NOMO-1 (cell line): ENCODE measurements at regions not wholly inside any gene's neighbourhood (a gene's known extent, or its start where the extent isn't known, plus 50 kb on each side); places are given as distances from the start of the nearest gene placed in this dataset.

Source experiments
- DNase-seq, 2 experiments: peaks; one replicate each; lab custom pipeline; 2025; ENCODE audit not compliant: unreplicated experiment in 2 of 2; lab: John Stamatoyannopoulos, UW

DNA sequence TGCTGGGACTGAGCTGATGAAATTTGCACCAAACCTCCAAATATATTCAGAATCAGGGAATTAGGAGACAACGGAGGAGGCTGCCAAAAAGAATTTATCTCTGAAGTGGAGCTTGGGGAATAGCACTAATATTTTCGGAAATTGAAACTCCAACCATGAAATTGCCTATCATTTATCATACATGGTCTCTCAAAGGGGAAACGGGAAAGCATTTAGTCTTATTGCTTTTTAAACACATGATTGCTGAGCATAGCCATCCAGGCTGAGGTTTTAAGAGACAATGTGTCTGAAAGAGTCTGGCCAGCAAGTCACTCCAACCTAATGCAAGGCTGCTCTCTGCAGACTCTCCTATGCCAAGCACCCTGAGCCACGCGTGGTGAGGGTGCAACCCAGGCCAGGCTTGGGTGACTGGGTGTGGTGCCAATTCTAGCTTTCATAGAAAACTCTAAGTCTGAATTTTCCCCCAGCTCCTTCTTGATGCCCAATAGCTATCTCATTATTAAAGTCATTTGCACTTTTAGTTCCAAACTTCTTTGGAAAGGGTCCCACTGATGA, 200.2 kb downstream of the RPLP1 start:
- no peak for DNase-seq

GRCh38 chr15:69653306-69653705, 200.7 kb downstream of the RPLP1 start:
- DNase-seq: no peak

DNA sequence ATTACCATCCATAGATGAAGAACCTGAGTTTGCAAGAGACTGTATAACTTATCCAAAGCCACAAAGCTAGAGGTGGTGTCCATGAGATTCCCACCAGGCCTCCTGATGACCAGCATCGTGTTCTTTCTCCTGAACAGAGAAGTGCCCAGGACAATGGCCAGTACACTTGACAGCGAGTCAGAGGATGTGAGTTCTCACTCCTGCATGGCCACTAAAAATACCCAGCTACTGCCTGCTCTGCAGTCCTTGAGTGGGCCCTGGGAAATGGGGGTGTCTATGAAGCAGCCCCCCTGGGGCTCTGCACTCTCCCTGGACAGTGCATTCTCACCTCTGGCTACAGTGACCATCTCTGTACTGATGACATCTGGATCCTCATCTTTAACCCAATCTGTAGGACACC, 201.2 kb downstream of the RPLP1 start:
- no peak for DNase-seq

GRCh38 chr15:69656271-69657030, 203.8 kb downstream of the RPLP1 start:
- no peak for DNase-seq

GRCh38 chr15:69657626-69658025, 205.0 kb downstream of the RPLP1 start:
- no peak for DNase-seq

- DNase-seq: no peak
Observed at GRCh38 chr15:69658411-69658945, 205.9 kb downstream of the RPLP1 start.

- DNase-seq: no peak
Observed at GRCh38 chr15:69659454-69660050, 206.9 kb downstream of the RPLP1 start.

- DNase-seq: no peak
Observed at GRCh38 chr15:69660114-69660513, 207.5 kb downstream of the RPLP1 start.

DNA sequence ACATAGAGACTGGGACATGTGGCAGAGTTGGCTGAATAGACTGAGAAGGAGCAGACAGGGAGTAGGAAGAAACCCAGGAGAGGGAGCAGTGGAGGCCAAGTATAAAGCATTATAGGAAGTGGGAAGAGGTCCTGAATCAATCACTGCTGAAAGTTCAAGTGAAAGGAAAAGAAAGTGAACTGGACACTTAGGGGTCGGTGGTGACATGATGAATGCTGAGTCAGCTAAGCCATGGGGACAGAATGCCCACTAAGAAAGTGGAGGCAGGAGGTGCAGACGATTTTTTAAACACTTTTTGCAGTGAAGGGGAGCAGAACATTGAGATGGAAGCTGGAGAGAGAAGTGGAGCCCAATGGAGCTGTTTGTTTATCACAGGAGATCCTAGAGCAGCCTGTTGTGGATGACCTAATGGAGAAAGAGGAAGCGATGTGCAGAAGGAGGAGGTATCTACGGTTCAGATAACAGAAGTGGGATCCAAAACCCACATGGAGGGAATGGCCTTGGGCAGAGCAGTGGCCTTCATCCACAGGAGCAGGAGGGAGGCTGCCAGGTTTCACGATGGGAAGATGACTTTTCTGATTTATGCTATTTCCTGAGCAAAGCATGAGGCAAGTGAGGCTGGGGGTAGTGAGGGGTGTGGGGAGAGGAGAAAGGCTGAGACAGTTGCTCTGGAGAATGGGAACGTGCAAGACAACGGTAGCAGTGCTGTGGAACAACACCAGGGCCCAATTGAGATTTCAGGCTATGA, 208.2 kb downstream of the RPLP1 start:
- peak; percentile 17 to 56 for DNase-seq

DNA sequence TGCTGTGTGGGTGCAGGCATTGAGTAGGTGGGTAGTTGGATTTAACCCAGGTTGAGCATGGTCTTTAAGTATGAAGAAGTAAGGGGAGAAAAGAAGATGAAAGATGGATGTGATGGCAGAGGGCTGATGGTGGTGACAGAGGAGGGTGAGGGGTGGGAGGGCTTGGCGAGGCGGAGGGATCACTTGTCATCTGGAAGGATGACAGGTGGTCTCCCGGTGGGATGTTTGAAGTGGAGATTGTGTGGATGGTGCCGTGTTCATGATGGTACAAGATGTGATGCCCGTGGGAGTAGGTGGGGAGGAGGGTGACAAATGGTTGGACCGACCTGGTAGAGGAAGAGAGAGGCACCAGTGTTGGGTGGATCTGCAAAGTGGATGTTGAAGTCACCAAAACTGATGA, 208.8 kb downstream of the RPLP1 start:
- DNase-seq: no peak

GRCh38 chr15:69661871-69662644, 209.4 kb downstream of the RPLP1 start:
- no peak for DNase-seq

DNA sequence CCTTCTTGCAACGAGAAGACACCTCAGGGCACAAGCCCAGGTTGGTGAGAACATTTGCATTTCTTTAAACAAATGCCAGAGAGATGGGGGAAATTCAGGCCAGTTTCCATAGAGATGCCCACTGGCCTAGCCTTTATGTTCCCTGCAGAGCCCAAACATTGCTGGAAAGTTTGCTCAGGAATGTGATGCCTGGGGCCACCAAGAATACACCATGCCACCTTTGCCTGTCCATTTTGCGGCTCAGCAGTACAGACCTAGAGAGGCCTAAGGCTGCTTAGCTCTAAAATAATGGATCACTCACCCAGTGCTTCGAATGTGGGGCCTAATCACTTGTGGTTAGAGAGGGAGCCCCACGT, 210.0 kb downstream of the RPLP1 start:
- no peak for DNase-seq

GRCh38 chr15:69663441-69663840, 210.8 kb downstream of the RPLP1 start:
- no peak for DNase-seq

- no peak for DNase-seq
Observed at GRCh38 chr15:69663982-69664381, 211.4 kb downstream of the RPLP1 start.

DNA sequence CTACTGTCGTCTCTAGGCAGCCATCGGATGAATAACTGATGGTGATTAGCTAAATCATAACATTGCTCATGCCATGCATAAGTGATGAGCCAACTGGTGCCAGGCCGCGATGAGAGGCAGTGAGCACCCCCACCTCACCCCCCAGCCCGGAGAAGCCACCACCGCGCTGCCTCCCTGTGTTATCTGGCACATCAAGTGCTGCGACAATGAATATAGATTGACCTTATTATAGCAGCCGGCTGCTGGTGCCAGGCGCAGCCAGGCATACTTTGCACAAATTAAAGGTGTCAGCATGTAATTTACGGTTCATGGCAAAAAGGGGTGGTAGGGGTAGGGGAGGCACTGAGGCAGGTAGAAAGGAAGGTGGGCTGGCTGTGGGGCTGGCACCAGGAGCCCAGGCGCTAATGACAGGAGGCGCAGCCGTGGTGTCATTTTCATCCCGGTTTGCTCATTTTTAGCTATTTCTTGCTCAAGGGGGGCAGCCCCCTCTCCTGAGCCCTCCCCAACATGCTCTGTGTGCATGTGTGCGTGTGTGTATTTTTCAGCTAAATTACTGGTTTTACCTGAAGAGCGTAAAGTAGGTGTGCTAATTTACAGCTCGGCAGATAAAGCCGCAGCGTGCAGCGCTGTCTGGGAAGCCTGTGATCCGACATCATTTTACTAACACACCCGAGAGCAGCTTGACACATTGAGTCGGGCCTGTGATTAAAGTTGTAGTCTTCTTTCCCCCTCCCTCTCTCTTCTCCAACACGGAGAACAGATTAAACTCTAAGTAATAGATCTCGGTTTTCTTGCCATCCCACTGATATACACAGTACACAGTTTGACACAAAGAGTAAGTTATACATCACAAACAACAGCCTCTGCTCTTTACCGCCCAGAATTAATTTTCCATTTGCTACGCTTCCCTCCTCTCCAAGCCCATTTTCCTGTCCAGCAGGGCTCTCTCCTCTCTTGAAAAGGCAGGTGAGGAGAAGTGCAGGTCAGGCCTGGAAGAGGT, 212.3 kb downstream of the RPLP1 start:
- no peak for DNase-seq

- DNase-seq: no peak
Observed at GRCh38 chr15:69665641-69666111, 213.1 kb downstream of the RPLP1 start.

DNA sequence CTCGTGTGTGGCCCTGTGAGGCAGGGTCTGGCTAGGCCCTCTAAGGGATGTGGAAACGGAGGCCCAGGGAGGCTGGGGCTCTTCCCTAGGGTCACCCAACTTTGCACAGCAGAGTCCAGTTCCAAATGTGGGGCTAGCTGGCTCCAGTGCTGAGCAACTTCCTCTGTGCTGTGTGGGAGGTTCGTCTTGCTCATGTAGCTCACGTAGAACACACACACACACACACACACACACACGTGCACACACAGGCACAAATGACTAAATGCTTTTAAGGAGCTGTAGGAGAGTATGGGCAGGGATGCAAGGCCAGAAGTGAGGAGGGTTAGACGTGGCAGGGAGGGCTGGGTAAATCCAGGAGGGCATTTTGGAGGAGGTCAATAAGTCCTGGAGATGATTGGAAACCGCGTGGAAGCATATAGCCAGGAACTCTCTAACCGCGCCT, 213.8 kb downstream of the RPLP1 start:
- DNase-seq: peak; percentile 20 to 23

GRCh38 chr15:69666921-69667811, 214.5 kb downstream of the RPLP1 start:
- DNase-seq: peak; percentile 79 to 90
